ENCODE measurements at regions not wholly inside any gene's neighbourhood (a gene's known extent, or its start where the extent isn't known, plus 50 kb on each side); places are given as distances from the start of the nearest gene placed in this dataset.

GRCh38 chr16:63346000-63346399 is 1309.8 kb upstream of the CDH8 start:
- Histone ChIP-seq H3K27me3 (ENCODE audit: control insufficient read depth in 1 of 2, insufficient read depth in 2 of 2, low read length in 2 of 2) (no peaks in the 10 kb centered on the region), H3K27ac (ENCODE audit: low read depth in 1 of 2, low read length in 2 of 2) (no peak overlapping the region), H3K4me3 (ENCODE audit: low read length) (no peak overlapping the region), H3K9me3 (ENCODE audit: control insufficient read depth in 1 of 2, insufficient read depth in 1 of 2, low read length in 2 of 2) (peaks cover 0 to 4% of the 10 kb centered on the region in 2 experiments), H3K36me3 (ENCODE audit: insufficient read depth, low read length) (no peaks in the 10 kb centered on the region), H3K4me1 (ENCODE audit: insufficient read depth, low read length) (no peaks in the 10 kb centered on the region)
- Mint-ChIP-seq H3K36me3 (ENCODE audit: low read depth) (no peaks in the 10 kb centered on the region), H3K4me3 (no peak overlapping the region), H3K9me3 (peaks cover 17% of the 10 kb centered on the region), H3K27ac (no peak overlapping the region), H3K4me1 (ENCODE audit: low read depth) (no peaks in the 10 kb centered on the region), H3K27me3 (no peaks in the 10 kb centered on the region)
- TF ChIP-seq, protein P1, sequence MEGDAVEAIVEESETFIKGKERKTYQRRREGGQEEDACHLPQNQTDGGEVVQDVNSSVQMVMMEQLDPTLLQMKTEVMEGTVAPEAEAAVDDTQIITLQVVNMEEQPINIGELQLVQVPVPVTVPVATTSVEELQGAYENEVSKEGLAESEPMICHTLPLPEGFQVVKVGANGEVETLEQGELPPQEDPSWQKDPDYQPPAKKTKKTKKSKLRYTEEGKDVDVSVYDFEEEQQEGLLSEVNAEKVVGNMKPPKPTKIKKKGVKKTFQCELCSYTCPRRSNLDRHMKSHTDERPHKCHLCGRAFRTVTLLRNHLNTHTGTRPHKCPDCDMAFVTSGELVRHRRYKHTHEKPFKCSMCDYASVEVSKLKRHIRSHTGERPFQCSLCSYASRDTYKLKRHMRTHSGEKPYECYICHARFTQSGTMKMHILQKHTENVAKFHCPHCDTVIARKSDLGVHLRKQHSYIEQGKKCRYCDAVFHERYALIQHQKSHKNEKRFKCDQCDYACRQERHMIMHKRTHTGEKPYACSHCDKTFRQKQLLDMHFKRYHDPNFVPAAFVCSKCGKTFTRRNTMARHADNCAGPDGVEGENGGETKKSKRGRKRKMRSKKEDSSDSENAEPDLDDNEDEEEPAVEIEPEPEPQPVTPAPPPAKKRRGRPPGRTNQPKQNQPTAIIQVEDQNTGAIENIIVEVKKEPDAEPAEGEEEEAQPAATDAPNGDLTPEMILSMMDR (IDR thresholded peaks at IDR 0.05) = no peak
- ATAC-seq (ENCODE audit: poor library complexity) = no peak
- POLR2A ChIA-PET = no interaction called here
- no peak for DNase-seq
- CTCF ChIA-PET = no interaction called here
- intact Hi-C loops (cut with DNase I, micrococcal nuclease) = no loop called here

DNA sequence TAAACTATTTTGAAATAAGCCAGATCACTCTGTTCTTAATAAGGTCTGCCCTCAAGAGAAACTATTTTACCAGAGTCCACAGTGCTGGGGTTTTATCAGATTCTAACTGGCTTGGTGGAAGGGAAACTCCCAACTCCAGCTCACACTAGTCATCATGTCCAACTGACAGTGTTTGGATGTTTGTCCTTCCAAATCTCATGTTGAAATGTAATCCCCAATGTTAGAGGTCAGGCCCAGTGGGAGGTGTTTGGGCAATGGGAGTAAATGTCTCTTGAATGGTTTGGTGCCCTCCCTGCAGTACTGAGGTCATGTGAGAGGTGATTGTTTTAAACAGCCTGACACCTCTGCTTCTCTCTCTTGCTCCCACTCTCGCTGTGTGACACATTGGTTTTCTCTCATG is 1301.0 kb upstream of the CDH8 start:
- intact Hi-C loops (cut with DNase I, micrococcal nuclease) = no loop called here
- no peak overlapping the region for H3K27ac ChIP-seq (ENCODE audit: low read depth in 1 of 2, low read length in 2 of 2)
- ChIA-PET CTCF (no interaction called here), POLR2A (no interaction called here)
- no peak overlapping the region for H3K4me3 Mint-ChIP-seq
- H3K4me1 Mint-ChIP-seq (ENCODE audit: low read depth) = no peaks in the 10 kb centered on the region
- no peaks in the 10 kb centered on the region for H3K4me1 ChIP-seq (ENCODE audit: insufficient read depth, low read length)
- no peaks in the 10 kb centered on the region for H3K36me3 Mint-ChIP-seq (ENCODE audit: low read depth)
- ATAC-seq (ENCODE audit: poor library complexity) (no peak), DNase-seq (no peak)
- H3K27ac Mint-ChIP-seq = no peak overlapping the region
- H3K27me3 Mint-ChIP-seq = no peaks in the 10 kb centered on the region
- no peak overlapping the region for H3K4me3 ChIP-seq (ENCODE audit: low read length)
- H3K36me3 ChIP-seq (ENCODE audit: insufficient read depth, low read length) = no peaks in the 10 kb centered on the region
- no peaks in the 10 kb centered on the region for H3K9me3 ChIP-seq (ENCODE audit: control insufficient read depth in 1 of 2, insufficient read depth in 1 of 2, low read length in 2 of 2)
- no peaks in the 10 kb centered on the region for H3K27me3 ChIP-seq (ENCODE audit: control insufficient read depth in 1 of 2, insufficient read depth in 2 of 2, low read length in 2 of 2)
- TF ChIP-seq, protein P1 (IDR thresholded peaks at IDR 0.05) = no peak
- H3K9me3 Mint-ChIP-seq = peaks cover 25% of the 10 kb centered on the region

- Histone ChIP-seq H3K4me1 (ENCODE audit: insufficient read depth, low read length) (no peaks in the 10 kb centered on the region), H3K4me3 (ENCODE audit: low read length) (no peak overlapping the region), H3K36me3 (ENCODE audit: insufficient read depth, low read length) (no peaks in the 10 kb centered on the region), H3K27me3 (ENCODE audit: control insufficient read depth in 1 of 2, insufficient read depth in 2 of 2, low read length in 2 of 2) (no peaks in the 10 kb centered on the region), H3K9me3 (ENCODE audit: control insufficient read depth in 1 of 2, insufficient read depth in 1 of 2, low read length in 2 of 2) (no peaks in the 10 kb centered on the region), H3K27ac (ENCODE audit: low read depth in 1 of 2, low read length in 2 of 2) (no peak overlapping the region)
- H3K9me3 Mint-ChIP-seq = peaks cover 11% of the 10 kb centered on the region
- no peak overlapping the region for H3K27ac Mint-ChIP-seq
- H3K36me3 Mint-ChIP-seq (ENCODE audit: low read depth) = no peaks in the 10 kb centered on the region
- no peaks in the 10 kb centered on the region for H3K27me3 Mint-ChIP-seq
- H3K4me1 Mint-ChIP-seq (ENCODE audit: low read depth) = no peaks in the 10 kb centered on the region
- no peak overlapping the region for H3K4me3 Mint-ChIP-seq
- intact Hi-C loops (cut with DNase I, micrococcal nuclease) = no loop called here
- CTCF ChIA-PET = no interaction called here
- TF ChIP-seq, protein P1 (IDR thresholded peaks at IDR 0.05) = no peak
- POLR2A ChIA-PET = no interaction called here
- no peak for ATAC-seq (ENCODE audit: poor library complexity)
- no peak for DNase-seq
These were observed 1294.9 kb upstream of the CDH8 start for GRCh38 chr16:63331111-63331510.

All from CD4-positive, alpha-beta T cell (primary cell).